ENCODE measurements at regions not wholly inside any gene's neighbourhood (a gene's known extent, or its start where the extent isn't known, plus 50 kb on each side); places are given as distances from the start of the nearest gene placed in this dataset.

DNA sequence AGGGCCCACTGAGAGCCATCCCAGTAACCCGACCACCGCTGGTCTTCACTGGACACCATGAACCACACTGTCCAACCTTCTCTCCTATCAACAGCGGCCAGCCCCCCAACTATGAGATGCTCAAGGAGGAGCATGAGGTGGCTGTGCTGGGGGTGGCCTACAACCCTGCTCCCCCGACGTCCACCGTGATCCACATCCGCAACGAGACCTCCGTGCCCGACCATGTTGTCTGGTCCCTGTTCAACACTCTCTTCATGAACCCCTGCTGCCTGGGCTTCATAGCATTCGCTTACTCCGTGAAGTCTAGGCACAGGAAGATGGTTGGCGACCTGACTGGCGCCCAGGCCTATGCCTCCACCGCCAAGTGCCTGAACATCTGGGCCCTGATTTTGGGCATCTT is 423.8 kb upstream of the EPHA5 start:
- TF ChIP-seq, protein P1, sequence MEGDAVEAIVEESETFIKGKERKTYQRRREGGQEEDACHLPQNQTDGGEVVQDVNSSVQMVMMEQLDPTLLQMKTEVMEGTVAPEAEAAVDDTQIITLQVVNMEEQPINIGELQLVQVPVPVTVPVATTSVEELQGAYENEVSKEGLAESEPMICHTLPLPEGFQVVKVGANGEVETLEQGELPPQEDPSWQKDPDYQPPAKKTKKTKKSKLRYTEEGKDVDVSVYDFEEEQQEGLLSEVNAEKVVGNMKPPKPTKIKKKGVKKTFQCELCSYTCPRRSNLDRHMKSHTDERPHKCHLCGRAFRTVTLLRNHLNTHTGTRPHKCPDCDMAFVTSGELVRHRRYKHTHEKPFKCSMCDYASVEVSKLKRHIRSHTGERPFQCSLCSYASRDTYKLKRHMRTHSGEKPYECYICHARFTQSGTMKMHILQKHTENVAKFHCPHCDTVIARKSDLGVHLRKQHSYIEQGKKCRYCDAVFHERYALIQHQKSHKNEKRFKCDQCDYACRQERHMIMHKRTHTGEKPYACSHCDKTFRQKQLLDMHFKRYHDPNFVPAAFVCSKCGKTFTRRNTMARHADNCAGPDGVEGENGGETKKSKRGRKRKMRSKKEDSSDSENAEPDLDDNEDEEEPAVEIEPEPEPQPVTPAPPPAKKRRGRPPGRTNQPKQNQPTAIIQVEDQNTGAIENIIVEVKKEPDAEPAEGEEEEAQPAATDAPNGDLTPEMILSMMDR (IDR thresholded peaks at IDR 0.05): no peak
- no peak for TF ChIP-seq POLR2A (IDR thresholded peaks at IDR 0.05)
